ENCODE measurements at regions not wholly inside any gene's neighbourhood (a gene's known extent, or its start where the extent isn't known, plus 50 kb on each side); places are given as distances from the start of the nearest gene placed in this dataset.

GRCh38 chr2:240208631-240209211 lies 68.3 kb upstream of the OTOS start:
- DNase-seq: no peak
- ATAC-seq: no peak

GRCh38 chr2:240209493-240209892 lies 69.0 kb upstream of the OTOS start:
- ATAC-seq (no peak), DNase-seq (no peak)

DNA sequence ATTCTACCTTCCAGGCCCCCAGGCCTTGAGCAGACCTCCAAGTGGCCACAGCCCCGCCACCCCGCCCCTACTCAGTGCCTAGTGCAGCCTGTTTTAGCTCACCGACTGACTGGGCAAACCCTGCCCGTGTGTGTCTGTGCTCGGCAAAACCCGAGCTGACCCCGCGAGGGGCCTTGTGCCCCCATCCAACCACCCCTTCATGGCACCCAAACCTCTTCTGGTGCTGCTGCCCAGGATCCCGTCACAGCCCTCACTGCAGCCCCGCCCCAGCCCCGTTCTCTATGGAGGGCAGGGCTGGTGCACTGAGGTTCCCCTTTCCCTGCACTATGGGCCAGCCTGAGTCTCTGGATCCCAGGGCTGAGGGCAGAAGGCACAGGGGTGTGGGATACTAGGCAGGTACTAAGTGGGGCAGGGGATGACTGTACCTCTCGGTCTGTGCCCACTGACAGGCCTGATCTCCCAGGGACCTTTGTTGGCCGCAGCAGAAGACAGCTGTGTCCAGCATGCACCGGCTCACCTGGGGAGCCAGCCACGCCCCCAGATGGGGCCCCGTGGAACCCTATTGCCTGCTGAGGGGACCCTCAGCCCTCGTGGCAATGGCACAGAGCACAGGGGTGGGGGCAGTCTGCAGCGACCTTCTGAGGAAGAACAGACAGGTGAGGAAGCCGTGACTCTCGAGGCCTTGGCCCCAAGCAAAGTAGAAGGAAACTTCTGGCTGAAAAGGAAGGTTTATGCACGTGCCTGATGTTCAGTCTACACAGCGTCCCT lies 69.9 kb upstream of the OTOS start:
- ATAC-seq (no peak), DNase-seq (no peak)

DNA sequence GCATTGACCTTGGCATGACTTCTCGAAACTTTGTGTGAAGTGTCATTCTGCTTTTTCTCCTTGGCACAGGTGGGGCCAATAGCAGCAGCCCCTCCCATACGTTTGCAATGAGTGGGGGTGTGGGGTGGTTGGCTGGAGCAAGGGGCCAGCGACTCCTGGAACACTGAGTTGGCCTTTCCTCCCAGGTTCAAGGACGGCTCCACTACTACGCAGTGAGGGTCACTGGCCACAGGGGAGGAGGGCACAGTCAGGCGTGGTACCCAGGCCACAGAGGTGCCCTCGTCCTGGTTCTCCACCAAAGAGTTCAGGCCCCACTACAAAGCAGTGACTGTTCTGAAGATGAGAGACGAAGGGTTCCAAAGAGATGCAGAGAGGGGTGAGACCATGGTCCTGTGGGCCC lies 70.6 kb upstream of the OTOS start:
- ATAC-seq (no peak), DNase-seq (no peak)

- DNase-seq: no peak
- ATAC-seq: no peak
Observed at GRCh38 chr2:240211598-240212424, 71.4 kb upstream of the OTOS start.

DNA sequence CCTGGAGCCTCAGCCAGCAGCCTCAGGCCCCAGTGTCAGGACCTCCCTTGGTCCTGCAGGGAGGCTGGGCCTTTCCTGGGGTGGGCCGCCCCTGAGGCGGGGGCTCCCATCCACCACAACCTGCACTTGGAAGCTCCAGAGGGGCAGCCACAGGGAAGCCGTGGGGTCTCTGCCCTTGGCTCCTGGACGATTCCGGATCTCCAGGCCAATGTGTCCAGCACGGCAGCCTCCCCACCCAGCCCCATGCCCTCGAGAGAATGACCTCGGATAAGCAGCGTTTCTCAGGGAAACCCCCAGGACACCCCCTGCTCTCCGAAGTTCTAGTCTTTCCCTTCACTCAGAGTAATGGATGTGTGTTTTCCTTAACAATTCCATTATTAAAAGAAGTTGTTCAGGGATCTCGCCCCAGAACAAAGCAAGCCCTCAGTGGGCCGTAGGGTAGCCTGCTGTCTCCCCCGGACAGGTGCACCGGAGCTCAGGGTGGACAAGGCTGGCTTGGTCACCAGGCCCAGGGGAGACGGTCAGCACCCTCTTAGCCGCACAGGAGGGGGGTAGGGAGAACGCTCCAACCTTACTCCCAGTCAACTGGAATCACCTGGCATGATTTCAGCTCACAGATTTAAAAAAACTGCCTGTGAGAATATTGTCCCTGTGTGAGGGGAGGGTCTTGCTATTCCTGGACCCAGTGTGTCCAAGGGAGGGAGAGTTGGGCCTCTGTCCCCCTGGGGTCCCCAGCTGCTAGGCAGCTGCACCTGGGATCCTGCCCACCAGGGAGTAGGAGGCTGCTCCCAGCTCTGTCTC lies 72.2 kb upstream of the OTOS start:
- DNase-seq (no peak), ATAC-seq (no peak)

DNA sequence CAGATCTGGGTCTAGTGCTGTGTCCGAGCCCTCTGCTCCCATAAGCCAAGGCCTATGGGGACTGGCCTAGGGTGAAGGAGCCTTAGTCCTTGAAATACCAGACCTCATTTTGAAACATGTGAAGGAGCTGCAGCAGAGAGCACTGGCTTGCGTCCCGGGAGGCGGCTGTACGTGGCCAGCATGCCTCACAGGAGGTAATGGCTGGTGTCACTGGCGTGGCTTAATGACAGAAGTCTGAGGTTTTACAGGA lies 72.7 kb upstream of the OTOS start:
- ATAC-seq: no peak
- no peak for DNase-seq

DNA sequence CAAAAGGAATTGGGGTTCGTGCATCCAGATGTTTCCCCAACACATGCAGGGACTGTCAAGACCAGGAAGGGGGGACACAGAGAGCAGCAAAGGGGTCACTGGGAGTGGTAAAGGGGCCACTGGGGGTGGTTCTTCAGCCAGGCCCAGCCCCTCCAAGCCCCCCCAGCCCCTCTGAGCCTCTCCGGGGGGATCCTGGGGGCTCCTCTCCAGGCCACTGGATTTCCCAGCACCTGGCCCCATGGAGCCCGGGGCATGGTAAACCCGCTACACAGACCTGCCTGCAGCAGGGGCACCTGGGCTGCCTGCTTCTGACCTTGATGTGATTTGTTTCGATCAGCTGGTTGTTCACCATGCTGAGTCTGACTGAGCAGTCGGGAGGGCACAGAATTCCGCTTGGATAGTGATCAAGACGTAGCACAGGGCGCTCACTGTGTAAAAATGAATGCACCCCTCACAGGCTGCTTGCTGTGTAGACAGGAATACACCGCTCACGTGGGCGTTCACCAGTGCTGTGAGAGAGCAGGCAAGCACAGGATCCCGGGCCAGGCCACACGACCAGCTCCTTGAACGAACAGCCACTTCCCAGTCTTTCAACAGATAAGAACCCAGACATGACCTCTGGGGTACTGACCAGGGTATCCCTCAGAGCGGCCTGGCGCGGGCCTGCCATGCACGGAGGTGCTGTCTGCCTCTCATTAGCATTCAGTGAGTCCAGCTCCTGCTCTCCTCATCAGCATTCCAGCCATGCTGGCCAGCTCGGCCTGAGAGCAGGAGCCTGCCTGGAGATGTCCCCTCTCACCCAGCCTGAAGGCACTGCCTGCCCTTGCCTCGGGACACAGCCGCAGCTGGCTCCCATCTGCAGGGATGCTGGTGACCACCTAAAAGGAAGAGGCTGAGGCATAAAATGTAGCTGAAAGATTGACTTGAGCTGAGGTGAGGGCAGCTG lies 73.3 kb upstream of the OTOS start:
- DNase-seq (no peak), ATAC-seq (no peak)

- ATAC-seq (no peak), DNase-seq (no peak)
Observed at GRCh38 chr2:240214790-240215675, 74.6 kb upstream of the OTOS start.

- DNase-seq: no peak
- ATAC-seq: no peak
Observed at GRCh38 chr2:240215676-240216051, 75.2 kb upstream of the OTOS start.

- no peak for DNase-seq
- ATAC-seq: no peak
Observed at GRCh38 chr2:240216167-240216566, 75.7 kb upstream of the OTOS start.

GRCh38 chr2:240217431-240218301 lies 77.2 kb upstream of the OTOS start:
- ATAC-seq: no peak

GRCh38 chr2:240219208-240219890 lies 78.9 kb upstream of the OTOS start:
- DNase-seq: no peak
- no peak for ATAC-seq

More at GRCh38 chr2:240217431-240218301, 77.2 kb upstream of the OTOS start:
- no peak for DNase-seq

GRCh38 chr2:240220371-240220770 lies 79.9 kb upstream of the OTOS start:
- DNase-seq (no peak), ATAC-seq (no peak)

DNA sequence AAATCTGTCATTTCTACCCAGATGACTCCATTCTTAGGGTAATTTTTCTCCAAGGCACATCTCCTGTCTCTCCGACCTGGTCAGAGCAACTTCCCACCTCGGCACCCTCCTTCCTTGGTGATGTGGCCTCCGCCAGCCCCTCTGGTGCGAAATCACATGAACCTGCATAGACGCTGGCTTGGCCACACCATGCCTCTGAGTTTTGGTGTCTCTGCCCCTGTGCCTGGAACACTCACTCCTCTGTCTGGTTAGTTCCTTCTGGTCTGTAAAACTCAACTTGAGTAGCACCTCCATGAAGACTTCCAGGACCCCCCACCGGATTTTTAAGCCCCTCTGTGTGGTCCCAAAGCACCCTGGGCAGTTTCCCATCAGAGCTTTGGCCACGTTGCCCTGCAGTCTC lies 83.2 kb upstream of the OTOS start:
- DNase-seq: no peak
- no peak for ATAC-seq

GRCh38 chr2:240224676-240225075 lies 84.2 kb upstream of the OTOS start:
- ATAC-seq (no peak), DNase-seq (no peak)

DNA sequence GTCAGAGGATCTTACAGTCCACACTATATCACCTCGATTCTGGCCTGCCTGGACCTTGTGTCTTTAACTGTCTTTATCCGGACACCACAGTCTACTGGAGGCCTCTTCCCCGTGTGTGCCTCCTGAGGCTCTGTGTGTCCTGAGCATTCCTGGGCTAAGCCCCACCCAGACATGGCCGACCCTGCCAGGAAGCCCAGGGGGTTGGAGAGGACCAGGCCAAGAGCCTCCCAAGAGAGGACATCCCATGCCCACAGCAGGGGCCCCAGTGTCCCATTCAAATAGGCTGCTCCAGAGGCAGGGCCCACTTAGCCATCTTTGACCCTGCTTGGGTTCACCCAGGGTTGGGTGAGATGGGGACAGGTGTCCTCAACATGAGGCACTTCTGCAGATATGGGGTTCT lies 84.7 kb upstream of the OTOS start:
- ATAC-seq: no peak
- DNase-seq: no peak

DNA sequence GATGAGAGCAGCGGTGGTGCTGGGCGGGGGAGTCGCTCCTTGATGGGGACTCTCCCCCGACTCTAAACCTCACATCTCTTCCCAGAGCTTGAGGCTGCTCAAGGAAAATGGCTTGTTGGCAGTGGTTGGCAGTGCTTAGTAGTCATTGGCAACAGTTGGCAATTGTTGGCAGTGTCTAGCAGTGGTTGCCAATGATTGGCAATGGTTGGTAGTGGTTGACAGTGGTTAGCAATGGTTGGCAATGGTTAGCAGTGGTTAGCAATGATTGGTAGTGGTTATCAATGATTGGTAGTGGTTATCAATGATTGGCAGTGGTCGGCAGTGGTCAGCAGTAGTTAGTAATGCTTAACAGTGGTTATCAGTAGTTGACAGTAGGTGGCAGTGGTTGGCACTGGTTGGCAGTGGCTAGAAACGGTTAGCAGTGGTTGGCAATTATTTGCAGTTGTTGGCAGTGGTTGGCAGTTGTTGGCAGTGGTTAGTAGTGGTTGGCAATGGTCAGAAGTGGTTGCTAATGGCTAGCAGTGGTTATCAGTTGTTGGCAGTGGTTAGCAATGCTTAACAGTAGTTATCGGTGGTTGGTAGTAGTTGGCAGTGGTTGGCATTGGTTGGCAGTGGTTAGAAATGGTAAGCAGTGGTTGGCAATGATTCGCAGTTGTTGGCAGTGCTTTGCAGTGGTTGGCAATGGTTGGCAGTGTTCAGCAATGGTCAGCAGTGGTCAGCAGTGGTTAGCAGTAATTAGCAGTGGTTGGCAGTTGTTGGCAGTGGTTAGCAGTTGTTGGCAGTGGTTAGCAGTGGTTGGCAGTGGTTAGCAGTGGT lies 85.4 kb upstream of the OTOS start:
- no peak for DNase-seq
- ATAC-seq: no peak
